Activated CD8-positive, alpha-beta T cell treated with anti-CD3 and anti-CD28 coated beads for 36 hours (primary cell): ENCODE measurements at regions not wholly inside any gene's neighbourhood (a gene's known extent, or its start where the extent isn't known, plus 50 kb on each side); places are given as distances from the start of the nearest gene placed in this dataset.

Experiments
- ATAC-seq: fragments of 200-7000 bp; cut with Tn5 transposase; one replicate; pipeline ENCODE4 v1.10.0; 2021; ENCODE audit warnings: mild to moderate bottlenecking, moderate library complexity
- CTCF ChIA-PET: fragments of 350-600 bp; sonication (Branson Sonifier 250); formaldehyde crosslinking; loops from one replicate; lab custom pipeline; 2021; ENCODE audit warnings: antibody characterized with exemption; lab: Charles Lee
- POLR2A ChIA-PET: fragments of 350-600 bp; sonication (Branson Sonifier 250); formaldehyde crosslinking; loops from one replicate; lab custom pipeline; 2021; ENCODE audit warnings: antibody characterized with exemption; lab: Charles Lee
- DNase-seq: peaks from one replicate; pipeline ENCODE4 v3.0.0-alpha.2; 2020
- H3K27ac Mint-ChIP-seq: one replicate; pipeline ENCODE4 v1.8.0; 2021; ENCODE audit warnings: mild to moderate bottlenecking, mixed read lengths
- H3K27me3 Mint-ChIP-seq: one replicate; pipeline ENCODE4 v1.8.0; 2021; ENCODE audit warnings: mixed read lengths
- H3K36me3 Mint-ChIP-seq: one replicate; pipeline ENCODE4 v1.8.0; 2021; ENCODE audit warnings: low read depth, mixed read lengths
- H3K4me1 Mint-ChIP-seq: one replicate; pipeline ENCODE4 v1.8.0; 2021; ENCODE audit warnings: low read depth, mixed read lengths
- H3K4me3 Mint-ChIP-seq: one replicate; pipeline ENCODE4 v1.8.0; 2021; ENCODE audit warnings: mild to moderate bottlenecking, moderate library complexity, mixed read lengths
- H3K9me3 Mint-ChIP-seq: one replicate; pipeline ENCODE4 v1.8.0; 2021; ENCODE audit warnings: mixed read lengths
- intact Hi-C: fragments of 100-400 bp; cut with micrococcal nuclease; formaldehyde crosslinking; loops from one replicate; pipeline ENCODE4 v1.10.0; 2022
- TF ChIP-seq, protein P1 (sequence below): fragments of 200-600 bp; IDR thresholded peaks from one replicate; pipeline ENCODE4 v1.8.0; 2022; ENCODE audit warnings: antibody characterized with exemption, mild to moderate bottlenecking

DNA sequence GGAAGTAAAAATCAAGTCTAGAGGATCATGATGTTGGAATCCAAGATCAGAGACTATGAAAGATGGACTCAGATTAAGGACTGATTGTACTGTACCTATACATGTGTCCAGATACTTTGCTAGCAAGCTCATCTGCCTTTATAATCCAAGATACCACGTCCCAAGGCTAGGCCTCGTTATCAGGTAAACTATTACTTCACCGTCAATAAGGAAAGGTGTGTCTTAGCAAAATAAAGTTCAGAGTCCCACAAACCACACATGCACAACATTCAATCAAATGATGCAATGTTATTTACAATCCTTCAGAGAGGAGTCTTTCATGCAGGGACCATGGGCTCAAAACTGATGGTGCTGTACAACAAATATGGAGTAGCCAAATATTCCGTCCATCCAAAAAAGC is 1092.9 kb downstream of the IGSF11 start:
- Mint-ChIP-seq H3K36me3 (no peaks in the 10 kb centered on the region), H3K27ac (no peak overlapping the region), H3K9me3 (peaks cover 6% of the 10 kb centered on the region), H3K27me3 (no peaks in the 10 kb centered on the region), H3K4me3 (no peak overlapping the region), H3K4me1 (no peaks in the 10 kb centered on the region)
- ChIA-PET POLR2A (no interaction called here), CTCF (no interaction called here)
- TF ChIP-seq, protein P1, sequence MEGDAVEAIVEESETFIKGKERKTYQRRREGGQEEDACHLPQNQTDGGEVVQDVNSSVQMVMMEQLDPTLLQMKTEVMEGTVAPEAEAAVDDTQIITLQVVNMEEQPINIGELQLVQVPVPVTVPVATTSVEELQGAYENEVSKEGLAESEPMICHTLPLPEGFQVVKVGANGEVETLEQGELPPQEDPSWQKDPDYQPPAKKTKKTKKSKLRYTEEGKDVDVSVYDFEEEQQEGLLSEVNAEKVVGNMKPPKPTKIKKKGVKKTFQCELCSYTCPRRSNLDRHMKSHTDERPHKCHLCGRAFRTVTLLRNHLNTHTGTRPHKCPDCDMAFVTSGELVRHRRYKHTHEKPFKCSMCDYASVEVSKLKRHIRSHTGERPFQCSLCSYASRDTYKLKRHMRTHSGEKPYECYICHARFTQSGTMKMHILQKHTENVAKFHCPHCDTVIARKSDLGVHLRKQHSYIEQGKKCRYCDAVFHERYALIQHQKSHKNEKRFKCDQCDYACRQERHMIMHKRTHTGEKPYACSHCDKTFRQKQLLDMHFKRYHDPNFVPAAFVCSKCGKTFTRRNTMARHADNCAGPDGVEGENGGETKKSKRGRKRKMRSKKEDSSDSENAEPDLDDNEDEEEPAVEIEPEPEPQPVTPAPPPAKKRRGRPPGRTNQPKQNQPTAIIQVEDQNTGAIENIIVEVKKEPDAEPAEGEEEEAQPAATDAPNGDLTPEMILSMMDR, result no peak
- DNase-seq (no peak), ATAC-seq (no peak)
- intact Hi-C loops, result no loop called here

DNA sequence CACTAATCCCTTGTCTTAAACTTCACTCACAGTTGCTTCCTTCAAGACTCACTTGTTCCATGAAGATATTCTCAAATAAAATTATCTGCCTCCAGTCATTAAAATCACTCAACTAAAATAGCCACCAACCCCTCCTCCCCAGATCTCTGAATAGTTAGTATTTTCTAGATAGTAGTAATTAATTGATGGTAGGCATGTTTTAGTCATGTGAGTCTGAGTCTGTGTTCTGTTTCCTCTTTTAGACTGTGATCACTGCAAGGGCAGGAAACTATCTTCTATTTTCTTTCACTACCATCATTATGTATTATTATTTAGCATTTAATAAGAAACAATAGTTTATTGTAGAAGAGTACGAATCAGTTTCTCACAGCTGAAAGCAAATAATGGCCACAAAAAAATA is 1080.5 kb downstream of the IGSF11 start:
- H3K27me3 Mint-ChIP-seq, result no peaks in the 10 kb centered on the region
- DNase-seq (no peak), ATAC-seq (no peak)
- H3K9me3 Mint-ChIP-seq, result no peaks in the 10 kb centered on the region
- TF ChIP-seq, protein P1, result no peak
- H3K36me3 Mint-ChIP-seq, result no peaks in the 10 kb centered on the region
- intact Hi-C loops, result no loop called here
- no peaks in the 10 kb centered on the region for H3K4me1 Mint-ChIP-seq
- H3K27ac Mint-ChIP-seq, result no peak overlapping the region
- ChIA-PET CTCF (no interaction called here), POLR2A (interaction anchor here (0.6 kb wide), 1 partner anchor 10 kb away, joined by 3 read pairs; no protein-coding TSS in a partner anchor)
- H3K4me3 Mint-ChIP-seq, result no peak overlapping the region

DNA sequence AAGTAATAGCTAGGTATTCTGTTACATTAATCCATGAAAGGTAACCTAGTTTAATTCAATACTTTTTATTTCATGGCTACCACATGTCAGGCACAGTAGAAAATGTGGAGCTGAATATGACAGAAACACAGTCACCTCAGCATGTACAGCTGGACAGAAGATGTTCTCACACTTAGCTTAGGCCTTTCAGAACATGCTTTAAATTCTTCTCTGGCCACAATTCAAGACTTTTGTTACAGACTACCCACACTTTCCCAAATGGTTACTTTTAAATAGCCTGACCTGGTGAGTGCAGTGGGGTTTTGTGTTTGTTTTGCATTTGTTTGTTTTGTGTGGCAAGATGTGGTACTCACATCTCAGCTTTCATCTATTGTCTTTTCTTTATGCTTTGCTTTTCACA is 1079.5 kb downstream of the IGSF11 start:
- TF ChIP-seq, protein P1, result no peak
- no peaks in the 10 kb centered on the region for H3K36me3 Mint-ChIP-seq
- CTCF ChIA-PET, result no interaction called here
- no peak overlapping the region for H3K27ac Mint-ChIP-seq
- intact Hi-C loops, result no loop called here
- no peaks in the 10 kb centered on the region for H3K9me3 Mint-ChIP-seq
- no peaks in the 10 kb centered on the region for H3K4me1 Mint-ChIP-seq
- no peak overlapping the region for H3K4me3 Mint-ChIP-seq
- POLR2A ChIA-PET, result no interaction called here
- H3K27me3 Mint-ChIP-seq, result no peaks in the 10 kb centered on the region
- DNase-seq (no peak), ATAC-seq (no peak)

DNA sequence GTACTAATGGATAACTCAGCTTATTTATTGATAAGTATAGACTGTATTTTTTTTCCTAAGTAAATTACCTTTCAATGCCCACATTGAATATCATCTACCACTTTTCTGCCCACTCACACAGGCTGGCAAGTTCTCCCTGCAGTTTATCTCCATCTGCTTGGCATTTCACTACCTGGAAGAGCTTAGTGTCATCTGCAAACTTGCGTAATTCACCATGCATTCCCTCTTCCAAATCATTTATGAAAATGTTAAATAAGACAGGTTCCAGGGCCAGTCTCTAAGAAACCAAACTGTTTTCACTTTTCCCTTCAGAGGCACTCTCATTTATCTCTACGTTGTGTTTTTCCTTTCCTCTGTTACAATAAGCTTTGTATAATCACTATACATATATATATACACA is 1076.6 kb downstream of the IGSF11 start:
- DNase-seq (no peak), ATAC-seq (no peak)
- intact Hi-C loops, result no loop called here
- no peaks in the 10 kb centered on the region for H3K9me3 Mint-ChIP-seq
- TF ChIP-seq, protein P1, result no peak
- CTCF ChIA-PET, result interaction anchor here (1.2 kb wide), 1 partner anchor 9 kb away, joined by 4 read pairs; no protein-coding TSS in a partner anchor
- H3K4me1 Mint-ChIP-seq, result no peaks in the 10 kb centered on the region
- POLR2A ChIA-PET, result no interaction called here
- H3K4me3 Mint-ChIP-seq, result no peak overlapping the region
- H3K27me3 Mint-ChIP-seq, result no peaks in the 10 kb centered on the region
- H3K27ac Mint-ChIP-seq, result no peak overlapping the region
- H3K36me3 Mint-ChIP-seq, result no peaks in the 10 kb centered on the region

DNA sequence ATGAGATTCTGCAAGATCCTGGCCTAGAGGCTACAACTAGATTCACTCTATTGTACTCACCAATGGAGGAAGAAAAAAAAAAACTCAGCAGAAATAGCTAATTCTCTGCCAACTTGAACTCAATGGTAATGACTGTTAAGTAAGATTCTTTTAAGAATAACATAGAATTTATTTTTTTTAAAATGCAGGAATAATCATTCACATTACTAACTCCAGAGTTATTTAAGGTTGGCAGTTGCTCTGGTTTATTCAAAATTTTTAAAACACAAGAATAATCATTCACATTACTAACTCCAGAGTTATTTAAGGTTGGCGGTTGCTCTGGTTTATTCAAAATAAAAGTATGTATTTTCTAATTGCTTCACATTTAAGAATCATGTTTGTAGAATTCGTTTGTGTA is 1071.9 kb downstream of the IGSF11 start:
- ATAC-seq, result no peak
- Mint-ChIP-seq H3K27me3 (no peaks in the 10 kb centered on the region), H3K4me1 (no peaks in the 10 kb centered on the region), H3K27ac (no peak overlapping the region), H3K9me3 (no peaks in the 10 kb centered on the region), H3K36me3 (no peaks in the 10 kb centered on the region), H3K4me3 (no peak overlapping the region)
- ChIA-PET CTCF (no interaction called here), POLR2A (no interaction called here)
- intact Hi-C loops, result no loop called here
- no peak for DNase-seq
- TF ChIP-seq, protein P1, result no peak
